Keratinocyte (primary cell): ENCODE measurements at regions not wholly inside any gene's neighbourhood (a gene's known extent, or its start where the extent isn't known, plus 50 kb on each side); places are given as distances from the start of the nearest gene placed in this dataset.

ENCODE experiments used
- DNase-seq: peaks from one replicate; pipeline ENCODE4 v3.0.0-alpha.2; 2011; ENCODE audit warnings: low read depth, missing footprints, low spot score
- FAIRE-seq: peaks from 2 replicates; lab custom pipeline; 2011; peaks lifted over from hg19 to GRCh38; lab: Jason Lieb, UNC
- H2AFZ ChIP-seq: 2 replicates; pipeline ENCODE4 v1.6.0; 2012; ENCODE audit warnings: low read length, control low read depth, inconsistent platforms; ENCODE audit not compliant: control insufficient read depth
- H3K27ac ChIP-seq: 2 replicates; pipeline ENCODE4 v1.5.1; 2011; ENCODE audit warnings: low read length; ENCODE audit not compliant: control insufficient read depth, insufficient read depth
- H3K27me3 ChIP-seq: 3 replicates; pipeline ENCODE4 v1.6.0; 2011; ENCODE audit warnings: low read length; ENCODE audit not compliant: control insufficient read depth, insufficient read depth; ENCODE audit errors: extremely low read depth
- H3K36me3 ChIP-seq, 2 experiments: 2 replicates in 1 of 2; 3 replicates in 1 of 2; pipeline ENCODE4 v1.5.1; 2011; ENCODE audit warnings: low read length in 2 of 2, mild to moderate bottlenecking in 1 of 2; ENCODE audit not compliant: control insufficient read depth in 2 of 2, insufficient read depth in 2 of 2; ENCODE audit errors: extremely low read depth in 1 of 2
- H3K4me1 ChIP-seq: 3 replicates; pipeline ENCODE4 v1.5.1; 2011; ENCODE audit warnings: low read length; ENCODE audit not compliant: control insufficient read depth, insufficient read depth; ENCODE audit errors: extremely low read depth
- H3K4me2 ChIP-seq: 3 replicates; pipeline ENCODE4 v1.6.0; 2011; ENCODE audit warnings: low read depth, low read length; ENCODE audit not compliant: control insufficient read depth, insufficient read depth; ENCODE audit errors: extremely low read depth
- H3K4me3 ChIP-seq, 3 experiments: fragments of 200-600 bp in 1 of 3; sonication (generic) in 1 of 3; 2 replicates in 2 of 3; 3 replicates in 1 of 3; pipeline ENCODE4 v1.5.1; 2011 to 2016; ENCODE audit warnings: low read length in 3 of 3, mild to moderate bottlenecking in 3 of 3, control low read depth in 2 of 3, inconsistent platforms in 1 of 3, low read depth in 1 of 3, mixed read lengths in 1 of 3, mixed run types in 1 of 3, moderate library complexity in 1 of 3; ENCODE audit not compliant: control insufficient read depth in 2 of 3, insufficient read depth in 2 of 3; ENCODE audit errors: extremely low read depth in 1 of 3
- H3K79me2 ChIP-seq: 2 replicates; pipeline ENCODE4 v1.6.0; 2012; ENCODE audit warnings: low read length; ENCODE audit not compliant: control insufficient read depth, insufficient read depth
- H3K9ac ChIP-seq: 3 replicates; pipeline ENCODE4 v1.6.0; 2011; ENCODE audit warnings: low read length; ENCODE audit not compliant: control insufficient read depth, insufficient read depth; ENCODE audit errors: extremely low read depth
- H3K9me1 ChIP-seq: 3 replicates; pipeline ENCODE4 v1.6.0; 2011; ENCODE audit warnings: low read length; ENCODE audit not compliant: control insufficient read depth, insufficient read depth; ENCODE audit errors: extremely low read depth
- H3K9me3 ChIP-seq: 2 replicates; pipeline ENCODE4 v1.5.1; 2012; ENCODE audit warnings: low read depth, low read length; ENCODE audit not compliant: control insufficient read depth
- H4K20me1 ChIP-seq: 3 replicates; pipeline ENCODE4 v1.6.0; 2011; ENCODE audit warnings: low read length; ENCODE audit not compliant: control insufficient read depth, insufficient read depth; ENCODE audit errors: extremely low read depth
- CTCF ChIP-seq, 3 experiments: IDR thresholded peaks in 1 of 3; conservative IDR thresholded peaks in 1 of 3; optimal IDR thresholded peaks in 1 of 3; 2 replicates in 2 of 3; 3 replicates in 1 of 3; pipeline versions ENCODE3 to v1.5.1; 2011; ENCODE audit warnings: low read length in 3 of 3, mild to moderate bottlenecking in 3 of 3, moderate library complexity in 2 of 3, control low read depth in 1 of 3, inconsistent platforms in 1 of 3; ENCODE audit not compliant: insufficient read depth in 2 of 3; ENCODE audit errors: extremely low read depth in 1 of 3
- EZH2 ChIP-seq: IDR thresholded peaks from one replicate; pipeline ENCODE4 v1.6.1; 2012; ENCODE audit warnings: inconsistent platforms, mild to moderate bottlenecking, low read length, moderate library complexity
- dilution Hi-C: fragments of 300-500 bp; cut with MboI; formaldehyde crosslinking; loops from one replicate; pipeline ENCODE4 v1.7.0; 2020; ENCODE audit warnings: low sequenced_read_pairs; ENCODE audit not compliant: extremely low pct_ligation_motif_present

GRCh38 chr7:41047211-41047610, 655.7 kb downstream of the INHBA start:
- H3K4me1 ChIP-seq: peaks cover 9% of the 10 kb centered on the region
- no peak for TF ChIP-seq EZH2
- no peak for TF ChIP-seq CTCF (optimal IDR thresholded peaks at IDR 0.05 in 1 of 3, IDR thresholded peaks at IDR 0.05 in 1 of 3, conservative IDR thresholded peaks at IDR 0.05 in 1 of 3; ENCODE audit: extremely low read depth in 1 of 3, insufficient read depth in 2 of 3, low read length in 3 of 3)
- no peaks in the 10 kb centered on the region for H3K27me3 ChIP-seq
- no peaks in the 10 kb centered on the region for H3K79me2 ChIP-seq
- no peak overlapping the region for H3K4me3 ChIP-seq
- no peaks in the 10 kb centered on the region for H3K9me3 ChIP-seq
- no peaks in the 10 kb centered on the region for H3K36me3 ChIP-seq
- no peak overlapping the region for H3K4me2 ChIP-seq
- no peaks in the 10 kb centered on the region for H3K9me1 ChIP-seq
- DNase-seq: no peak
- no peaks in the 10 kb centered on the region for H4K20me1 ChIP-seq
- dilution Hi-C loops: no loop called here
- no peak overlapping the region for H3K9ac ChIP-seq
- H2AFZ ChIP-seq: no peak overlapping the region
- no peak overlapping the region for H3K27ac ChIP-seq
- no peak for FAIRE-seq

GRCh38 chr7:41046776-41047175, 656.1 kb downstream of the INHBA start:
- TF ChIP-seq EZH2 (no peak), CTCF (optimal IDR thresholded peaks at IDR 0.05 in 1 of 3, IDR thresholded peaks at IDR 0.05 in 1 of 3, conservative IDR thresholded peaks at IDR 0.05 in 1 of 3; ENCODE audit: extremely low read depth in 1 of 3, insufficient read depth in 2 of 3, low read length in 3 of 3) (no peak)
- Histone ChIP-seq H3K9ac (no peak overlapping the region), H3K79me2 (no peaks in the 10 kb centered on the region), H3K4me3 (no peak overlapping the region), H3K9me3 (no peaks in the 10 kb centered on the region), H3K27ac (no peak overlapping the region), H3K4me1 (peaks cover 9% of the 10 kb centered on the region), H3K36me3 (no peaks in the 10 kb centered on the region), H4K20me1 (no peaks in the 10 kb centered on the region), H3K27me3 (no peaks in the 10 kb centered on the region), H3K9me1 (no peaks in the 10 kb centered on the region), H3K4me2 (no peak overlapping the region), H2AFZ (no peak overlapping the region)
- dilution Hi-C loops: no loop called here
- DNase-seq (no peak), FAIRE-seq (no peak)
